GM18909 (cell line): ENCODE measurements at regions not wholly inside any gene's neighbourhood (a gene's known extent, or its start where the extent isn't known, plus 50 kb on each side); places are given as distances from the start of the nearest gene placed in this dataset.

Experiments used
- ATAC-seq: cut with Tn5 transposase; IDR thresholded peaks from one replicate; pipeline ENCODE4 v1.9.1; 2021; ENCODE audit warnings: mild to moderate bottlenecking; ENCODE audit not compliant: unreplicated experiment, poor library complexity

DNA sequence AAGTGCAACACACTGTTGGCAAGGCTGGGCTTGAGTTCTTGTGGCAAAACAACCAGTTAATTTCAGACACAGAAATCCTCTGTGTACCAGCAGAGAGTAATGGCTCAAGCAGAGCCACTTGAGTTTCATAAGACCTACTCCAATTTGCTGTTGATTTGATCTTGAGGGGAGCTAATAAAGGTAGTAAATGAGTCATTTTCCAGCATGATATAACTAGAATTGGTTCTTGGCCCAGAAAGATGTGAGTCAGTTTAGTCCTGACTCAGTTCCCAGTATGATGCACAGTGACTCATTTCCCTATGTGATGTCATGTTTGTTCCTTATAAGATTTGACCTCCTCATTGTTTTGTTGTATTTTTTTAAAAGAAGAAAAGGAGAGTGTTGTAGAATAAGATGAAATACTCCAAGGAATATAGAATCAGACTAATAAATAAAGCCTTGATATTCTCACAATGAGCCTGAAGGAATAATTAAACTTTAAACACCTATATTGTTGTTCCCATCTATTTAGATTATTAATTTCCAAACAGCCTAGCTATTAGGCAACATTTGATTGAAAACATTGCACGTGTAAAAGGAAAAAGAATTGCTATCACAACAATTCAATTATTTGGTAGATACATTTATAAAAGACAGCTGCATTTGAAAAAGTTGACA is 186.2 kb downstream of the REEP3 start:
- ATAC-seq, result peak; percentile 78

- no peak for ATAC-seq
These were observed 187.2 kb downstream of the REEP3 start for GRCh38 chr10:63708421-63708820.

- no peak for ATAC-seq
These were observed 189.5 kb downstream of the REEP3 start for GRCh38 chr10:63710703-63711102.

- no peak for ATAC-seq
These were observed 190.2 kb downstream of the REEP3 start for GRCh38 chr10:63711361-63711760.

- no peak for ATAC-seq
These were observed 190.9 kb downstream of the REEP3 start for GRCh38 chr10:63711867-63712716.

DNA sequence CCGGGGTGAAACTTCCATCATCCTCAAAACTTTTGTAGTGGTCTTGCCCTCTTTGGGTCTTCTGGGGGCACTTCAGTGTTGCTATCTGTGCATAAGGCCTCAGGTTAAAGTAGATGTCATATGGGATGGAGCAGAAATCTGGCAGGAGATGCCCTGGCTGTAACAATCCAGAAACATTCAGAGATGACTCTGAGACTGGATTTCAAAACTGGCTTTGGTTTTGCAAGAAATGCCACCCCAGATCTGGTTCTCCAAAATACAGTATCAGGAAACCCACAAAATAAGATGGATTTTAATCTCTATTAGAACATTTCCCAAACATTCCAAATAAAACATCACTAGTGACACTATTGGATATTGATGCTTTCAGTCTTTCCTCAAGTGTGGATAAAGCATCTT is 191.5 kb downstream of the REEP3 start:
- no peak for ATAC-seq

DNA sequence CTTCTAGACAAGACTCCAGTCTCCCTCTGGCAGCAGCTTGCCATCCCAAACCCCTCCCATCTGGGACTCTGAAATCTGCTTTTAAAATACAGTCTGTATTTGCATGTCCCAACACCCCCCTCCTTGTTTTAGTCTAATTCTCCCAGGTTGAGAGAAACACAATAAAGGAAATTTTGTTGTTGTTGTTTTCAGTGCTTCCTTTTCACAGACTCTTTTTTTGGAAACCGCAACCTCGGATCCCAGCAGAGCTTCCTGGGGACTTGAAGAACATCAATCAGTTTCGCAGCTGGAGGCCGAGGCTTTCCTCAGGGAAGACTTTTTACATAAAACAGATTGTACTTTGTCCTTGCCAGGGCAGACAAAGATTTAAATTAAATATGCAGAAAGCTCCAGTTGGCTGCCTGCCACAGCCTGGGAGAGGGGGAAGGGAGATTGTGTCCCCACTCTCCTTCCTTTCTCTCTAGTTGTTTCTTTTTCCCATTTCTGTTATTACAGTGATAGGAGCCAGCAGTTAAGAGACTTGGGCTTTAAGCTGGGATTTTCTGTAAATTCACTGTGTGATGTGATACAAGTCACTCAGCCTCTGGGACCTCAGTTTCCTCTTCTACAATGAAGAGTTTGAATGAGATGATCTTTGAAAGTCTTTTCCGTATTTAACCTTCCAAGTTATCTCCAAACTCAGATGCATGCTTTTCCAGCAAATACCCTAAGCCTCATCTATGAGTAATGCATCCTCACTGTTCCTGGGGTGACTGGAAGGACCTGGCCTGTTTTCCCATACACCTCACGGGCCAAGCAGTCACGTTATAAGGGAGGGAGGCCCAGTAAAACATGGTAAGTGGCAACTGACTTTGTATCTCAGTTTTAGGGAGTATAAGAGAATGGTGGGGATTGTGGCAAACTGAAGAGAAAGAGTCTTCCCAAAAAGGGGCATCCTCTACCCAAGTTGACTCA is 192.3 kb downstream of the REEP3 start:
- ATAC-seq, result no peak

DNA sequence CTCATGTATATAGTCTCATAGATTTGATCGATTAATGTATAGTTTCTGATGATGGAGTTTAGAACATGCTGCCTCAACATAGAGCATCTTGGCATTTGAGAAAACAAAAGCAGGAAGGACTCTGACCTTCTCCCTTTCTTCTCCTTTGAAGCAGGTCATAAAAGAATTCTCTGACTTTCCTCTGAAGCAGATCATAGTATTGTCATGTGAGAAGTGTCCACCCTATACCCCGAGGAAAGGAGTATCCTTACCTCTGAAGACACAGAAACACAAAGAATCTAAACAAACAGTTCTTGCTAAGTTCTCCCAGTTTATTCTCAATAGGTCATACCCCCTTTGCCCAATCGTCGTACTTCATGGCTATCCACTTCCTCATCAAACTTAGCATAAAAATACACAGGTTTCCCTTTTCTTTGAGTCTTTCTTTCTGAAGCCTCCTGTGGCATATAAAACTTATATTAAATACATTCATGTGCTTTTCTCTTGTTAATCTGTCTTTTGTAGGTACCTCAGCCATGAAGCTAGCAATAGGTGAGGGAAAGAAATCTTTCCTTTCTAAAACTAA is 194.9 kb downstream of the REEP3 start:
- no peak for ATAC-seq

- ATAC-seq, result no peak
These were observed 196.0 kb downstream of the REEP3 start for GRCh38 chr10:63717027-63717715.

GRCh38 chr10:63718006-63718405 is 196.8 kb downstream of the REEP3 start:
- no peak for ATAC-seq

DNA sequence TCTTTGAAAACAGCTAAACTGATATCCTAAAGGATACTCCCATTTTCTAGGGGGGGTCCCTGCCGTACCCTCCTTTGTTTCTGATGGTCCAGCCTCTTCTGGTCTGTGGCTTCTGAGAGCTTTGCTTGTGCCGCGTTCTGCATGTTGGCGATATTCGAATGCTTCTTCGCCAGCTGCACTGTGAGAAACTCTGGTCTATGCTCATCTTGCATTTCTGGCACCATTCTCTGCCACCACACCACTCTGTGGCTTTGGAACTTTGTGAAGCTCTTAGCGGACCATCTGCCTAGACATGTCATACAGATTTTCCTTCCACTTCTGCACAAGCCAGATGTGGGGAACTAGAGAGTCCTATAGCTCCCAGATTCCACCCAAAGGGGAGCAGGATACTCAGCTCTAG is 197.2 kb downstream of the REEP3 start:
- ATAC-seq, result no peak

GRCh38 chr10:63719226-63719856 is 198.1 kb downstream of the REEP3 start:
- ATAC-seq, result no peak

DNA sequence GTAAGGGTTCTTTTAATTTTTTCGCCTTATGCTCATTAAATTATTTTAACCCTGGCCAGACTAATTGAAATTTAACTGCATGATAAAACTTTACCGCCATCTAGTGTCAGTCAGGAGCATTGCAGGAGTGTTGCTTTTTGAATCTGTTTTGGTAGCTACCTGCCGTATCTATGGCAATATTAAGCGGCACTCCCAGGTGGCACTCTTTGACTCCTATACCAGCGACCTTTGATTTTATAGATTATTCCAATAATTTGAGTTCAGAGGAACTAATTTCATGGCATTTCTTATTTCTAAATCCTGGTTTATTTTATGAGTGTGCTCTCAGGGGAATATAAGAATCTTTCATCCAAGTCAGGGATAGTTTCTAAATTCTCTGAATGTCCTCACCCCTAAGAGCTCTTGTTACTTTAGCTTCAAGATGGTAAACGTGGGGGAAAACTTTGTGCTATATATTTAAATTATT is 198.9 kb downstream of the REEP3 start:
- peak; percentile 53 for ATAC-seq

- ATAC-seq, result peak; percentile 79
These were observed 199.5 kb downstream of the REEP3 start for GRCh38 chr10:63720676-63721075.

GRCh38 chr10:63722537-63722936 is 201.3 kb downstream of the REEP3 start:
- no peak for ATAC-seq

DNA sequence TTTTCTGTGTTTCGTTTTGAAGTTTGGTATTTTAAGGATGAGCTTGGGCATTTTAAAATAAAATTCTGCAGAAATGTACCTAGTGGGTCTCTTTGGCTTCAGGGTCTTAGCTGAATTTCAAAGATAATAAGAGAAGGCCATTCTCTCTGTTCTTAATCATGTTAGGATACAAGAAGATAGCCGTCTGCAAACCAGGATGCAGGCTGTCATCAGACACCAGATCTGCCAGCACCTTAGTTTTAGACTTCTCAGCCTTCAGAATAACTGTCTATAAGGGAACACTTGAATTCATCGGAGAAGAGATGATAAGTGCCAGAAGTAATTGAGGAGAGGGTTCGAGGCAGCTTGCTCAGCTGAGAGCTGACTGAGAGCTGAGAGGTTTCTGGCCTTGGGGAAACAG is 202.1 kb downstream of the REEP3 start:
- no peak for ATAC-seq

DNA sequence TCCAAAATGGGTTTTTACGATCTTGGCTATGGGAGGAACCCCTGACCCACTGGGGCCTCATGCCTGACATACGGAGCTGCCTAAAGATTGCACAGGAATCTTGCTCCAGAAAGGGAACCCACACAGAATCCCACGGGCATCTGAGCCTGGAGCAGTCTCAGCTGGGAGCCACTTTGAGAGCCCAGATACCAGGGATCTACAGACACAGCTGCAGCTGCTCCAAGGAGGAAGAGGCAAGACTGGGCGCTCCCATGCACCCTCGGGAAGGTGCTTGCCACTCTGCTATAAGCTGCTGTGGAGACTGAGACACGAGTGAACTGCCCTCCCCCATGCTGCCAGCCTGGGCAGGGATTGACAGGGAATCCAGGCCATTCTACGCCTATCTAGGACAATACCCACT is 202.5 kb downstream of the REEP3 start:
- no peak for ATAC-seq

GRCh38 chr10:63724922-63725321 is 203.7 kb downstream of the REEP3 start:
- ATAC-seq, result no peak

DNA sequence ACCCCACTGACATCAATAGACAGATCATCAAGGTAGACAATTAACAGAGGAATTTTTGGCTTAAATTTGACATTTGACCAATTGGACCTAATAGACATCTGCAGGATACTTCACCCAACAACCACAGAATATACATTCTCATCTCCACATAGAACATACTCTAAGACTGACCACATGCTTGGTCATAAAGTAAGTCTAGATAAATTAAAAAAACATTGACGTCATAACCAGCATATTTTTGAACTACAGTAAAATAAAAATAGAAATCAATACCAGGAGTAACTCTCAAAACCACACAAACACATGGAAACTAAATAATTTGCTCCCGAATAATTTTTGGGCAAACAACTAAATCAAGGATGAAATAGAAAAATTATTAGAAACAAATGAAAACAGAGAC is 205.7 kb downstream of the REEP3 start:
- no peak for ATAC-seq
